ENCODE measurements at regions not wholly inside any gene's neighbourhood (a gene's known extent, or its start where the extent isn't known, plus 50 kb on each side); places are given as distances from the start of the nearest gene placed in this dataset.

DNA sequence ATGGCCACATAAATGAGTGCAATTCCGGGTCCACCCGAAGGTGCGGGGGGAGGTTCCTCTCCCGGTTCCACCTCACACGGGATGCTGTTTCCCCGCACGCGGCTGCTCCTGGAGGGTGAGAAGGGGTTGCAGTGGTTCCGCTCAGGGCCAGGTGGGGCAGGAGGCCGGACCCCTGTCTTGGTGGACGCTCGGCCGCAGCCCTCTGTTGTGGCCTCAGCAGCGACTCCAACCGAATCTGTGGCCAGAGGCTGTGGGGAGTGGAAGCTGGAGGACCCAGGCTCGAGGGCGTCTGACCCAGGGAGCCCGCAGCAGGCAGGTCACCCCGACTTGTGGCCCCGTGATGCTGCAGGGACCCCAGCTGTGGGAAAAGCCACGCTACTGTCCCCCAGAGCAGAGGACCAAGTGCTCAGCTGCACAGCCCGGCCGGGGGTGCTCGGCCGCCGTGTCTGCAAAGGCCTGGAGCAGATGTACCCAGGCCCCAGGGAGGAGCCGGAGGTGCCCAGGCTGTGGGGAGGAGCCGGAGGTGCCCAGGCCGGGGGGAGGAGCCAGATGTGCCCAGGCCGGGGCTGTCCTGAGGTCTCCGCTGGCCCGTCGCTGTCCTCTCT lies 83.9 kb downstream of the RTP5 start:
- no peak for DNase-seq (ENCODE audit: extremely low spot score)
- ChIA-PET CTCF (no interaction called here), POLR2A (no interaction called here)
- TF ChIP-seq, protein P1, sequence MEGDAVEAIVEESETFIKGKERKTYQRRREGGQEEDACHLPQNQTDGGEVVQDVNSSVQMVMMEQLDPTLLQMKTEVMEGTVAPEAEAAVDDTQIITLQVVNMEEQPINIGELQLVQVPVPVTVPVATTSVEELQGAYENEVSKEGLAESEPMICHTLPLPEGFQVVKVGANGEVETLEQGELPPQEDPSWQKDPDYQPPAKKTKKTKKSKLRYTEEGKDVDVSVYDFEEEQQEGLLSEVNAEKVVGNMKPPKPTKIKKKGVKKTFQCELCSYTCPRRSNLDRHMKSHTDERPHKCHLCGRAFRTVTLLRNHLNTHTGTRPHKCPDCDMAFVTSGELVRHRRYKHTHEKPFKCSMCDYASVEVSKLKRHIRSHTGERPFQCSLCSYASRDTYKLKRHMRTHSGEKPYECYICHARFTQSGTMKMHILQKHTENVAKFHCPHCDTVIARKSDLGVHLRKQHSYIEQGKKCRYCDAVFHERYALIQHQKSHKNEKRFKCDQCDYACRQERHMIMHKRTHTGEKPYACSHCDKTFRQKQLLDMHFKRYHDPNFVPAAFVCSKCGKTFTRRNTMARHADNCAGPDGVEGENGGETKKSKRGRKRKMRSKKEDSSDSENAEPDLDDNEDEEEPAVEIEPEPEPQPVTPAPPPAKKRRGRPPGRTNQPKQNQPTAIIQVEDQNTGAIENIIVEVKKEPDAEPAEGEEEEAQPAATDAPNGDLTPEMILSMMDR (IDR thresholded peaks at IDR 0.05; ENCODE audit: control extremely low read depth, extremely low read depth, low read depth, missing control alignments) = no peak

DNA sequence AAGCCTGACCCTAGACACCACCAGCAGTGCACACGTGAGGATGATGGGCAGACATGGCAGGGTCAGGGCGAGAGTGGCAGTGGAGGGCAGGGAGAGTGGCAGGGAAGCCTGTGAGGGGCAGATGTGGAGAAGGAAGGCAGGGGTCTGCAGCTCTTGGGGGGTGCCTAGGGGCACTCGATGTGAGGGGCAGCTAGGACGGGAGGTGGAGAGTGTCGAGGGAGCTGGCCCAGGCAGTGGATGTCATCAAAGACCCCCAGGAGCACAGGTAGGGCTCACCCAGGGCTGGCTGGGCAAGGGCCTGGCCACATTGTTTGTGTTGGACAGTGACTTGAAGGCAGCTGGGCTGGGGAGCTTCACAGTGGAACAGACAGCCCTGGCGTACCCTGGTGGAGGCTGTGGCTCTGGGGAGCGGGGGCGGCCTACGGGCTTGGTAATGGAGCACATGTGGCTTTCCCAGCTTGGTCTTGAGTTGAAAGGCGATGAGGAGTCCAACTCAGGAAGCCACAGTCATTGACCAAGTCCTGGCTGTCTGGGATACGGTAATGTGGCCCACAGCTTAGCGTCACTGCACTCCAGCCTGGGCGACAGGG lies 87.1 kb downstream of the RTP5 start:
- CTCF ChIA-PET = no interaction called here
- POLR2A ChIA-PET = no interaction called here

DNA sequence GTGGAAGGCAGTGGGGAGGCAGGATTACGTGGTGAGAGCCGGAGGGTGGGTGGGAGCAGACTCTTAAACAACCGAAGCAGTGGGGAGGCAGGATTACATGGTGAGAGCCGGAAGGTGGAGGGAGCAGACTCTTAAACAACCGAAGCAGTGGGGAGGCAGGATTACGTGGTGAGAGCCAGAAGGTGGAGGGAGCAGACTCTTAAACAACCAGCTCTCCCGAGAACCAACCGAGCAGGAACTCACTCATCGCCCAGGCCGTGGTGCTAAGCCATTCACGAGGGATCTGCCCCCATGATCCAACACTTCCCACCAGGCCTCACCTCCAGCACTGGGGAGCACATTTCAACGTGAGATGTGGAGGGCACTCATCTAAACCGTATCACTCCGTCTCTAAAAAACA lies 87.7 kb downstream of the RTP5 start:
- ChIA-PET POLR2A (no interaction called here), CTCF (no interaction called here)
- DNase-seq (ENCODE audit: extremely low spot score) = no peak
- TF ChIP-seq, protein P1 (IDR thresholded peaks at IDR 0.05; ENCODE audit: control extremely low read depth, extremely low read depth, low read depth, missing control alignments) = no peak

More for the DNA sequence above, 87.1 kb downstream of the RTP5 start:
- TF ChIP-seq, protein P1 (IDR thresholded peaks at IDR 0.05; ENCODE audit: control extremely low read depth, extremely low read depth, low read depth, missing control alignments) = no peak
- DNase-seq (ENCODE audit: extremely low spot score) = no peak

DNA sequence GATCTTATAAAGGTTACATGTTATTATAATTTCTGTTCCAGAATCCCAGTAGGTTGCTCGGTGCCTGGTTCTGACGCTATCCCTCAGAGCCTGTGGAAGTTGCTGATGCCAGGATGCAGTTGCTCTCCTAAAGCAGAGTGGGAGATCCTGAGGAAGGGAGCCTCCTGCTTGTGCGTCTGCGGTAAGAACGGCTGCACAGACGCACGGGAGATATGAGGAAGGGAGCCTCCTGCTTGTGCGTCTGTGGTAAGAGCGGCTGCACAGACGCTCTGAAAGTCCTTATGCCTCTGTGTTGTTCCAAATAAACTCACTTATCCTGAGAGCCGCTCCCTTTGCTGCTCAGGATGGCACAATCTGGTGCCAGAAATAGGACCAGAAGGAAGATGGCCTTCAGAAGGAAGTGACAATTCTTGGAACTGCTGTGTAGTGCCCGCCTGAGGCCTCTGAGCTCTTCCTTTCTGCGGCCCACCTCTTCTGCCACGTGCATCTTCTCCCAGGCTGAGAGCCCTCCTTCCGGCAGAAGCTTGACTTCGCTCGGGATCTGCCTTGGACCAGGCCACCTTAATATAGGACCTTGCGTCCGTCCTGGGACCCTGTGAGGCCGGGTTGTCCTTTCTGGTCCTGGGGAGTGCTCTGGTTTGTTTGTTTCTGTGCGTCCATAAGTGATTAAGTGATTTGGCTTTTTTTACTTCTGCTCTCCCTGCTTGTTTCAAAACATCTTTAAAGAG lies 89.5 kb downstream of the RTP5 start:
- DNase-seq (ENCODE audit: extremely low spot score) = no peak
- TF ChIP-seq, protein P1 (IDR thresholded peaks at IDR 0.05; ENCODE audit: control extremely low read depth, extremely low read depth, low read depth, missing control alignments) = no peak
- ChIA-PET CTCF (interaction anchor here (2.8 kb wide), 1 partner anchor 8 kb away, joined by 19 read pairs; no protein-coding TSS in a partner anchor), POLR2A (no interaction called here)

DNA sequence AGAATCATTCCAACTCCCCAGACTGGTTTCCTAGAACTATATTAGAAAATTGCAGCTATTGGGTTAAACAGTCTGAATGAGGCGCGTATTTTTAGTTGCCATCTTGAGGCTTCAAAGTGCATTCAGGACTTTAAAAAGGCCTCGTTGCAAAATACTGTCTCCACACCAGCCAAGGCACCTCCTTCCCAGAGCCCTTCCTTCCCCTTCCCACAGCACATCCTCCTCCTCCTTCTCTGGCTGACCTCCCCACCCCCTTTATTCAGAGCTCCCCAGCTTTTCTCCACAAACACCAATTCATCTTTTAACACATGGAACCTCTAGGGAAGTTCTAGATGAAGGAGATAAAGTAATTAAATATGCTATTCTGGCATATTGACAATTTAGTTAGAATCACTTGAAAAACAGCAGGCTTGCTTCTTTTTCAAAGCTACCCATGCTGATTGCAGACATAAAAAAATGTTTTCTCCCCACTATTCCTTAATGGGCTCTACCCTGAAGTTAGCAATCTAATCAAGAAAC lies 90.3 kb downstream of the RTP5 start:
- no peak for DNase-seq (ENCODE audit: extremely low spot score)
- CTCF ChIA-PET = interaction anchor here (2.8 kb wide), 1 partner anchor 9 kb away, joined by 19 read pairs; no protein-coding TSS in a partner anchor
- POLR2A ChIA-PET = no interaction called here
- TF ChIP-seq, protein P1 (IDR thresholded peaks at IDR 0.05; ENCODE audit: control extremely low read depth, extremely low read depth, low read depth, missing control alignments) = no peak

DNA sequence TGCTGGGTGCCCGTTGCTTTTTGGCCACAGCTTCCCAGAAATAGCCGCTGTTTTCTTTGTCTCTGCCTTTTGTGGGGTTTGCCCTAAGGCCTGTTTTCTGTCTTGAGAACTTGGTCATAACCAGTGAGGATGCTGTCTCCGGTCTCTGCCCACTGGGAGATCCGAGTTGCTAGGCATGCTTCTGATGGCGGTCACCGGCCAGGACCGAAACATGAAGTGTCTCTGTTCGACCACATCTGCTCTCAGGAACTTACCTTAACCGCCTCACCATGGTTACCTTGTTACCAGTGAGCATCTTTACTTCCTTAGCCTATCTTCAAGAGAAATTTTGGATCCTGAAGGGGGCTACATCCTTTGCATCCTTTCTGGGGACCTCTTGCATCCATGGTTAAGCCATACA lies 91.9 kb downstream of the RTP5 start:
- CTCF ChIA-PET = interaction anchor here (1.8 to 2.8 kb wide), 2 partner anchors 10 to 37 kb away, joined by 3 to 19 read pairs; no protein-coding TSS in a partner anchor
- DNase-seq (ENCODE audit: extremely low spot score) = no peak
- POLR2A ChIA-PET = no interaction called here
- TF ChIP-seq, protein P1 (IDR thresholded peaks at IDR 0.05; ENCODE audit: control extremely low read depth, extremely low read depth, low read depth, missing control alignments) = no peak
